ENCODE measurements at regions not wholly inside any gene's neighbourhood (a gene's known extent, or its start where the extent isn't known, plus 50 kb on each side); places are given as distances from the start of the nearest gene placed in this dataset.

DNA sequence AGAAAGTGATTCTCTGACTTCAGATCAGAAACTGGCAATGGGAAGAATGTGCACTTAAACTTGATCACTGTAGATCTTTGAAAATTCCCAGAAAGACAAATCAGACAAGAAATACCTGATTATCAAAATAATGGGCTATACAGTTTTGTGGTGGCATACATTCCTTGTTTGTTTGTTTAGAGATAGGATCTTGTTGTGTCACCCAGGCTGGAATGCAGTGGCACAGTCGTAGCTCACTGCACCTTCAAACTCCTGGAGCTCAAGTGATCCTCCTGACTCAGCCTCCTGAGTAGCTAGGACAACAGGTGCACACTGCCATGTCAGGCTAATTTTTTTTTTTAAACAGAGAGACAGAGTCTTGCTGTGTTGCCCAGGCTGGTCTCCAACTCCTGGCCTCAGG, 81.0 kb upstream of the SPRY1 start:
- TF ChIP-seq, protein P1, sequence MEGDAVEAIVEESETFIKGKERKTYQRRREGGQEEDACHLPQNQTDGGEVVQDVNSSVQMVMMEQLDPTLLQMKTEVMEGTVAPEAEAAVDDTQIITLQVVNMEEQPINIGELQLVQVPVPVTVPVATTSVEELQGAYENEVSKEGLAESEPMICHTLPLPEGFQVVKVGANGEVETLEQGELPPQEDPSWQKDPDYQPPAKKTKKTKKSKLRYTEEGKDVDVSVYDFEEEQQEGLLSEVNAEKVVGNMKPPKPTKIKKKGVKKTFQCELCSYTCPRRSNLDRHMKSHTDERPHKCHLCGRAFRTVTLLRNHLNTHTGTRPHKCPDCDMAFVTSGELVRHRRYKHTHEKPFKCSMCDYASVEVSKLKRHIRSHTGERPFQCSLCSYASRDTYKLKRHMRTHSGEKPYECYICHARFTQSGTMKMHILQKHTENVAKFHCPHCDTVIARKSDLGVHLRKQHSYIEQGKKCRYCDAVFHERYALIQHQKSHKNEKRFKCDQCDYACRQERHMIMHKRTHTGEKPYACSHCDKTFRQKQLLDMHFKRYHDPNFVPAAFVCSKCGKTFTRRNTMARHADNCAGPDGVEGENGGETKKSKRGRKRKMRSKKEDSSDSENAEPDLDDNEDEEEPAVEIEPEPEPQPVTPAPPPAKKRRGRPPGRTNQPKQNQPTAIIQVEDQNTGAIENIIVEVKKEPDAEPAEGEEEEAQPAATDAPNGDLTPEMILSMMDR (conservative IDR thresholded peaks at IDR 0.05; ENCODE audit: low read depth, low read length): no peak
- no peak for TF ChIP-seq EZH2 (IDR thresholded peaks at IDR 0.05; ENCODE audit: low read length, unreplicated experiment)
